Nucleus accumbens (tissue), 56 donors: ENCODE measurements at regions not wholly inside any gene's neighbourhood (a gene's known extent, or its start where the extent isn't known, plus 50 kb on each side); places are given as distances from the start of the nearest gene placed in this dataset.

Experiments used
- DNase-seq, 56 donors: peaks; one replicate each; lab custom pipeline; 2025; lab: John Stamatoyannopoulos, UW

DNA sequence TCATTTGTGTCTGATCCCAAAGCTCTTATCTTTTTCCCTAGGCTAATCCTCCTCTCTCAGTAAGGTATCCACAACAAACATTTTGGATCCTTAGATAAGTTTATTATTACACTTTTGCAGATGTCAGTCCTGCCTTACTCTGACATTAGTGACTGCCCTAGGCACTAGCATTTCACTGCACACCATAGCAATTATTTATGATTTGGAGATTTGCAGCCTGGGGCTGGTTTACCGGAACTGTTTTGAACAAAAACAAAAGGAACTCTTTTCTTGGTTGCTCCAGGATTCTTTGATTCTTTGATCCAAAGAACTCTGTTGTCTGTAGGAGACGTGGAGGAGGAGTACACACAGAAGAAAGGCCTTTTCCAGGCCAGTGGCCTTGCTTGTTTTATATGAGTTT lies 80.4 kb downstream of the EDNRB start:
- no peak for DNase-seq

GRCh38 chr13:77836423-77836822 lies 82.2 kb downstream of the EDNRB start:
- DNase-seq, result no peak

- no peak for DNase-seq
These were observed 85.2 kb downstream of the EDNRB start for GRCh38 chr13:77833331-77833863.

GRCh38 chr13:77832339-77833100 lies 86.1 kb downstream of the EDNRB start:
- peak in 1 of 56 donors; percentile 23 for DNase-seq

GRCh38 chr13:77831866-77832265 lies 86.8 kb downstream of the EDNRB start:
- DNase-seq, result no peak

- DNase-seq, result no peak
These were observed 88.7 kb downstream of the EDNRB start for GRCh38 chr13:77829963-77830362.

GRCh38 chr13:77828799-77829198 lies 89.8 kb downstream of the EDNRB start:
- DNase-seq, result no peak

DNA sequence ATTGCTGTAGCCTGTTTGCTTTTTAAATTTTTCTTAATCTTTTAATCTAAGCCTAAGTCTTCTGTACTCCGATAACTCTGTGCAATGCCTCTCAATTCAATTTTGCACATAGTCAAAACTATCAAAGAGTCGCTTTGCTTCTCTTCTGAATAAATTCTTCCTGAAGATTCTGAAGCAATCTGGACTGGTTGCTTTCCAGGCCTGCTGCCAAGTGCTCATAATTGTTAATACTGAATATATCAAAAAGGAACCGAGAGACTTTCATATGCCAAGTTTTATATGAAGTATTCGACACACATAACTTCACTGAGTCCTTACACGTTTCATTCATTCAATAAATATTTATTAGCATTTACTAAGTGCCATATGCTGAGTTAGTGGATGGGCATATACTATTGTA lies 91.3 kb downstream of the EDNRB start:
- DNase-seq, result no peak

DNA sequence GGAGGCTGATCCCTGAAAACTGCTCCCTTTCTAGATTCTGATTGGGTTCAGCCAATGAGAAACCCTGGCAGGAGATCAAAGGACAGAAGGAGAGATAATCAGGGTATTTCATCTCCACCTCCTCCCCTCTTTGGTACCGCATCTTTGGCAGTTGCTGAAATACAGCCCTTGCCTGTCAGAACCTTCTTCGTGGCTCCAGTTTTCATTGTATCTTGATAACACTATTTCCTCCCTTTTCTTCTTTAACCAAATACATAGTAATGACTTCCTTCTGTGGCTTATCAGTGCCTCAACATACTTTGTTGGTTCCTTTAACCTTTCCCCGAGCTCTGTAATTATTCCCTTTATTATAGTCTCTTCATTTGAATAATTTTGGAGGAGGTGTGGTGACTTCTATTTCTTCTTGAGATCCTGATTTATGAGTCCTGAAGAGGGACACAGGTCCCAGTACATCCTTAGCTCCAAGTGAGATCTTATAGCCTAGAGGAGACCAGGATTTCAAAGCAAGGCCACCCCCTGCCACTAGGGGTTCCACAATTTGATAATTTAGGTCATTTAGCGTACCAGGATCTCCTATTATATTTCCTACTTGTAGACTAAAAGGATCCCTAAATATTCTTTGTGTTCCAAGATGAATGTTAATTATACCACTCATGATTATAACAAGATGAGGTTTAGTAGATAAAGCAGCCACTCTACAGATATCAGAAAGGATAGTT lies 98.0 kb downstream of the EDNRB start:
- no peak for DNase-seq

- DNase-seq, result no peak
These were observed 101.1 kb downstream of the EDNRB start for GRCh38 chr13:77817521-77817920.

GRCh38 chr13:77815330-77815729 lies 103.3 kb downstream of the EDNRB start:
- DNase-seq, result no peak
